Islet precursor cell (in vitro differentiated cells): ENCODE measurements at regions not wholly inside any gene's neighbourhood (a gene's known extent, or its start where the extent isn't known, plus 50 kb on each side); places are given as distances from the start of the nearest gene placed in this dataset.

ENCODE experiments used
- DNase-seq: peaks from one replicate; pipeline ENCODE4 v3.0.0-alpha.2; 2018

- no peak for DNase-seq
Observed at GRCh38 chr11:91854780-91855179, 369.8 kb upstream of the FAT3 start.

- no peak for DNase-seq
Observed at GRCh38 chr11:91854171-91854570, 370.4 kb upstream of the FAT3 start.

GRCh38 chr11:91851908-91852307 lies 372.7 kb upstream of the FAT3 start:
- DNase-seq, result no peak

GRCh38 chr11:91850533-91851275 lies 373.9 kb upstream of the FAT3 start:
- no peak for DNase-seq

GRCh38 chr11:91850021-91850420 lies 374.6 kb upstream of the FAT3 start:
- DNase-seq, result no peak

- no peak for DNase-seq
Observed at GRCh38 chr11:91846649-91847048, 378.0 kb upstream of the FAT3 start.

GRCh38 chr11:91846002-91846401 lies 378.6 kb upstream of the FAT3 start:
- no peak for DNase-seq

- DNase-seq, result no peak
Observed at GRCh38 chr11:91840640-91841240, 383.9 kb upstream of the FAT3 start.

GRCh38 chr11:91837411-91838330 lies 386.9 kb upstream of the FAT3 start:
- no peak for DNase-seq

- DNase-seq, result no peak
Observed at GRCh38 chr11:91835051-91835560, 389.5 kb upstream of the FAT3 start.

GRCh38 chr11:91828901-91829300 lies 395.7 kb upstream of the FAT3 start:
- DNase-seq, result no peak

GRCh38 chr11:91825777-91826176 lies 398.8 kb upstream of the FAT3 start:
- DNase-seq, result no peak

GRCh38 chr11:91823252-91823830 lies 401.3 kb upstream of the FAT3 start:
- DNase-seq, result no peak

- DNase-seq, result no peak
Observed at GRCh38 chr11:91822805-91823204, 401.8 kb upstream of the FAT3 start.

- no peak for DNase-seq
Observed at GRCh38 chr11:91820709-91821108, 403.9 kb upstream of the FAT3 start.

- no peak for DNase-seq
Observed at GRCh38 chr11:91819777-91820176, 404.8 kb upstream of the FAT3 start.

- DNase-seq, result no peak
Observed at GRCh38 chr11:91819195-91819594, 405.4 kb upstream of the FAT3 start.

- DNase-seq, result no peak
Observed at GRCh38 chr11:91817996-91818395, 406.6 kb upstream of the FAT3 start.

GRCh38 chr11:91813263-91813662 lies 411.4 kb upstream of the FAT3 start:
- DNase-seq, result no peak

- DNase-seq, result no peak
Observed at GRCh38 chr11:91810871-91811270, 413.7 kb upstream of the FAT3 start.

GRCh38 chr11:91805293-91805692 lies 419.3 kb upstream of the FAT3 start:
- DNase-seq, result no peak

GRCh38 chr11:91804042-91804441 lies 420.6 kb upstream of the FAT3 start:
- DNase-seq, result peak; percentile 89

- no peak for DNase-seq
Observed at GRCh38 chr11:91802475-91802874, 422.1 kb upstream of the FAT3 start.
